Panc1 (cell line): ENCODE measurements at regions not wholly inside any gene's neighbourhood (a gene's known extent, or its start where the extent isn't known, plus 50 kb on each side); places are given as distances from the start of the nearest gene placed in this dataset.

Source experiments
- CTCF ChIP-seq: fragments of 450-650 bp; IDR thresholded peaks from 2 replicates; pipeline ENCODE4 v1.5.1; 2017; ENCODE audit warnings: mild to moderate bottlenecking
- POLR2AphosphoS5 ChIP-seq: IDR thresholded peaks from 2 replicates; pipeline ENCODE4 v1.6.1; 2012; ENCODE audit warnings: mild to moderate bottlenecking, low read depth, low read length, moderate library complexity
- REST ChIP-seq, 2 experiments: IDR thresholded peaks; 2 replicates each; pipeline ENCODE4 v1.6.1; 2011 to 2012; ENCODE audit warnings: low read depth in 2 of 2, control low read depth in 1 of 2, low read length in 1 of 2, mild to moderate bottlenecking in 1 of 2, moderate library complexity in 1 of 2; ENCODE audit not compliant: insufficient read depth in 1 of 2
- SIN3A ChIP-seq: IDR thresholded peaks from 2 replicates; pipeline ENCODE4 v1.6.1; 2012; ENCODE audit warnings: low read depth, mild to moderate bottlenecking, low read length, moderate library complexity, borderline replicate concordance; ENCODE audit not compliant: insufficient read depth

- TF ChIP-seq POLR2AphosphoS5 (no peak), CTCF (no peak), REST (IDR thresholded peaks at IDR 0.05; ENCODE audit: insufficient read depth in 1 of 2, low read depth in 2 of 2, low read length in 1 of 2) (no peak), SIN3A (no peak)
Observed at GRCh38 chr2:122750095-122750494, 994.6 kb downstream of the TSN start.
